AG09319 (cell line): ENCODE measurements at regions not wholly inside any gene's neighbourhood (a gene's known extent, or its start where the extent isn't known, plus 50 kb on each side); places are given as distances from the start of the nearest gene placed in this dataset.
"Not testable (repeated sequence)": the region's sequence is repeated elsewhere in the genome, so short reads cannot be mapped to it uniquely, and the experiment has no call there.

ENCODE experiments used
- DNase-seq: peaks from one replicate; pipeline ENCODE4 v3.0.0-alpha.2; 2010; ENCODE audit warnings: low read depth; ENCODE audit errors: extremely low read depth
- TF ChIP-seq, protein P1 (sequence below): IDR thresholded peaks from 2 replicates; pipeline ENCODE4 v1.5.1; 2011; ENCODE audit warnings: low read depth, mild to moderate bottlenecking, inconsistent platforms, low read length, moderate library complexity

- TF ChIP-seq, protein P1, sequence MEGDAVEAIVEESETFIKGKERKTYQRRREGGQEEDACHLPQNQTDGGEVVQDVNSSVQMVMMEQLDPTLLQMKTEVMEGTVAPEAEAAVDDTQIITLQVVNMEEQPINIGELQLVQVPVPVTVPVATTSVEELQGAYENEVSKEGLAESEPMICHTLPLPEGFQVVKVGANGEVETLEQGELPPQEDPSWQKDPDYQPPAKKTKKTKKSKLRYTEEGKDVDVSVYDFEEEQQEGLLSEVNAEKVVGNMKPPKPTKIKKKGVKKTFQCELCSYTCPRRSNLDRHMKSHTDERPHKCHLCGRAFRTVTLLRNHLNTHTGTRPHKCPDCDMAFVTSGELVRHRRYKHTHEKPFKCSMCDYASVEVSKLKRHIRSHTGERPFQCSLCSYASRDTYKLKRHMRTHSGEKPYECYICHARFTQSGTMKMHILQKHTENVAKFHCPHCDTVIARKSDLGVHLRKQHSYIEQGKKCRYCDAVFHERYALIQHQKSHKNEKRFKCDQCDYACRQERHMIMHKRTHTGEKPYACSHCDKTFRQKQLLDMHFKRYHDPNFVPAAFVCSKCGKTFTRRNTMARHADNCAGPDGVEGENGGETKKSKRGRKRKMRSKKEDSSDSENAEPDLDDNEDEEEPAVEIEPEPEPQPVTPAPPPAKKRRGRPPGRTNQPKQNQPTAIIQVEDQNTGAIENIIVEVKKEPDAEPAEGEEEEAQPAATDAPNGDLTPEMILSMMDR, result no peak
- DNase-seq, result no peak
These were observed 71.3 kb upstream of the TBL1X start for GRCh38 chrX:9393571-9393970.

DNA sequence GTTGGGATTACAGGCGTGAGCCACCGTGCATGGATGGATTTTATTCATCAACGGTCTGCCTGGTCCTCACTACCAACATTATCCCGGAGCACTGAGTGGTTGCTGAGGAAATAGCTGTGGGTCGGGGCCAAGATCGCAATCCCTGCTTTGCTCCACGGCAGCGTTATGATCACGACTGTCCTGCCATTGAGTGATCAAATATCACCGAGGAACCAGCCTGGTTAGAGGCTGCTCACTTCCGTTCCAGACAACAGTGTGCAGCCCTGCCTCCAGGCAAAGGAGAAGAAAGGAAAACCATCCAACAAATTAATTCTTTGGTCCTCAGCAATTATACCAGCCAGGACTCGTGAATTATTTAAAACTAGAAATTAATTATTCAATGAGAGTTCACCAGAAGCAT is 70.6 kb upstream of the TBL1X start:
- TF ChIP-seq, protein P1, result no peak
- DNase-seq, result no peak

DNA sequence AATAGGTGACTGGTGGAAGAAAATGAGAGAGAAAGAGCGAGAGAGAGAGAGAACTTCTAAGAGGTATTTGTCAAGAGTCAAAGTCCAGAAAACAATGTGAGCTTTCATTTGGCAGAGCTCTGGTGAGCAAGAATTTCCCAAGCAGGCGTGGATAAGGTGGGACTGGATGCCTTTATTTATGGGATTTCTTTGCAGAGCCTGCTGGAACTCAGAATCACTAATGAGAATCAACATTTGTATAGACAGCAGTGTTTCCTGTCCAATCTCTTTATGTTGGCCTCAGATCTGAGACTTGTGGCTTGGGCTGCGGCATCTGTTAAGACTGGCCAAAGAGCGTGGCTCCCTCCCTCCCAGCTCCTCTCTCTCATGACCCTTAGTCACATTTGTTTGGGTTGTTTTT is 67.9 kb upstream of the TBL1X start:
- TF ChIP-seq, protein P1, result no peak
- DNase-seq, result no peak

- no peak for DNase-seq
- TF ChIP-seq, protein P1, result no peak
These were observed 63.8 kb upstream of the TBL1X start for GRCh38 chrX:9401051-9401450.

DNA sequence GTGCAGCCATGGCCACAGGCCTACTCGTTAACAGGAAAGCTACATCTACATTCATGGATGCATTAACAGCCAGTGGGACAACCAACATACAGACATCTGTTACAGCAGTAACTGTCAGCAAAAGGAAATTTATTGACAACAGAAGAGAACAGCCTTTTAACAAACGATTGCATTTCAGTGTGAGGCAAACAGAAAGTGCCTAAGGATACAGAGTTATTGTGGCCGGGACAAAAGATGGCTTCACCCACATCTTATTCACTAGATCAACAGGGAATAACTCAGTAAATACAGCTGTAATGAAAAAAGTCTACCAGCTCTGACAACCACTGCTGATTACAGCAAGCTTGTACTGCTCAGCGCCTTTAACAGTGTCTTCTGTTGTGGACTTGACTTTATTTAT is 61.5 kb upstream of the TBL1X start:
- DNase-seq, result no peak

GRCh38 chrX:9405635-9406034 is 59.2 kb upstream of the TBL1X start:
- not testable (repeated sequence) for DNase-seq

More for the DNA sequence above, 61.5 kb upstream of the TBL1X start:
- TF ChIP-seq, protein P1, result no peak

DNA sequence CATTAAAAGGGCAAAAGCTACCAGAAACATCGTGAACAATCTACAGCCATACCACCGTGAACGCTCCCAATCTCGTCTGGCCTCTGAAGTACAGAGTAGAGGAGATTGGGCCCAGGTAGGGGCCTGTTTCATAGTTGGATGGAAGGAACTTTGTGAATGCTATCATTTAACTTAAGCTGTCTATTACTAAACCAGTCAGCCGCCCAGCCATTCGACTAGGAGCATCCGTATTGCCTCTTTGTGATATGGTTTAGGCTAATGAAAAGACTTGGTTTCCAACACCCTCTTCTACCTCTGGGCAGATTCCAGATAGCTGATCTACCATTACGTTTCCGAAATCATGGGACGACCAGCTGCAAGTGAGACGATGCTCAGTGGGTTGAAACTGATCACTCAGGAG is 54.0 kb upstream of the TBL1X start:
- DNase-seq, result not testable (repeated sequence)

GRCh38 chrX:9411682-9412081 is 53.2 kb upstream of the TBL1X start:
- DNase-seq, result not testable (repeated sequence)

- TF ChIP-seq, protein P1, result no peak
- DNase-seq, result no peak
These were observed 50.4 kb upstream of the TBL1X start for GRCh38 chrX:9414416-9414815.
